Breast epithelium (tissue), 4 donors: ENCODE measurements at regions not wholly inside any gene's neighbourhood (a gene's known extent, or its start where the extent isn't known, plus 50 kb on each side); places are given as distances from the start of the nearest gene placed in this dataset.
"Not testable (repeated sequence)": the region's sequence is repeated elsewhere in the genome, so short reads cannot be mapped to it uniquely, and the experiment has no call there.

Experiments
- DNase-seq, 2 donors: peaks; one replicate each; pipeline ENCODE4 v3.0.0-alpha.2; 2019; ENCODE audit warnings: low spot score in 2 of 2
- H3K27ac ChIP-seq, 2 donors: fragments of 200-600 bp; sonication (generic) in 1 of 2; one replicate each; pipeline ENCODE4 v1.5.1; 2016 to 2019; ENCODE audit warnings: mild to moderate bottlenecking in 1 of 2
- H3K27me3 ChIP-seq, 2 donors: fragments of 200-600 bp; sonication (generic) in 1 of 2; one replicate each; pipeline versions ENCODE4 v1.5.1 to v1.6.0; 2017 to 2019; ENCODE audit warnings: control low read depth in 1 of 2, mild to moderate bottlenecking in 1 of 2
- H3K36me3 ChIP-seq: fragments of 200-600 bp; one replicate; pipeline ENCODE4 v1.5.1; 2019
- H3K4me1 ChIP-seq, 2 donors: fragments of 200-600 bp; sonication (generic); one replicate each; pipeline ENCODE4 v1.5.1; 2016 to 2019; ENCODE audit warnings: control low read depth in 1 of 2
- H3K4me3 ChIP-seq, 3 donors: fragments of 200-600 bp; sonication (generic); 1 replicate in 2 of 3; 2 replicates in 1 of 3; pipeline ENCODE4 v1.5.1; 2016 to 2019; ENCODE audit warnings: mild to moderate bottlenecking in 3 of 3, moderate library complexity in 2 of 3
- H3K9me3 ChIP-seq, 2 donors: fragments of 200-600 bp; sonication (generic) in 1 of 2; one replicate each; pipeline ENCODE4 v1.5.1; 2016 to 2019; ENCODE audit warnings: control low read depth in 1 of 2
- CTCF ChIP-seq, 3 donors: fragments of 450-650 bp; IDR thresholded peaks; one replicate each; pipeline ENCODE4 v1.5.1; 2016 to 2017; ENCODE audit warnings: antibody characterized with exemption in 3 of 3, mild to moderate bottlenecking in 3 of 3, moderate library complexity in 3 of 3
- POLR2A ChIP-seq: fragments of 450-650 bp; IDR thresholded peaks from one replicate; pipeline ENCODE4 v1.6.1; 2016; ENCODE audit warnings: antibody characterized with exemption, mild to moderate bottlenecking, moderate library complexity
- POLR2AphosphoS5 ChIP-seq, 3 donors: sonication (generic); formaldehyde crosslinking; IDR thresholded peaks; one replicate each; pipeline ENCODE4 v1.6.1; 2017; ENCODE audit warnings: antibody characterized with exemption in 3 of 3
- intact Hi-C: fragments of 100-400 bp; cut with DNase I; formaldehyde crosslinking; loops from one replicate; pipeline ENCODE4 v1.15.1; 2023; ENCODE audit warnings: low total_unique reads

DNA sequence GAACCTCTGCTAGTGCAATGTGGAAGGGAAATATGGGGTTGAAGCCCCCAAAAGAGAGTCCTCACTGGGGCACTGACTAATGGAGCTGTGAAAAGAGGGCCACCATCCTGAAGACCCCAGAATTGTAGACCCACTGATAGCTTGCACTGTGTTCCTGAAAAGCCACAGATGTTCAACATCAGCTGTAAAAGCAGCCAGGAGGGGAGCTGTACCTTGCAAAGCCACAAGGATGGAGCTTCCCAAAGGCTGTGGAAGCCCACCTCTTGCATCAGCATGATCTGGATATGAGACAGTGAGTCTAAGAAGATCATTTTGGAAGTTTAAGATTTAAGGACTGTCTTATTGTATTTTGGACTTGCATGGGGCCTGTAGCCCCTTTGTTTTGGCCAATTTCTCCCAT lies 125.8 kb upstream of the TGFBR2 start:
- Histone ChIP-seq H3K4me3 (no peak overlapping the region), H3K27me3 (no peaks in the 10 kb centered on the region), H3K27ac (peak overlapping the region in 1 of 2 donors; percentile 15), H3K36me3 (no peaks in the 10 kb centered on the region), H3K9me3 (no peaks in the 10 kb centered on the region), H3K4me1 (no peaks in the 10 kb centered on the region)
- no peak for DNase-seq
- no peak for TF ChIP-seq POLR2AphosphoS5 (IDR thresholded peaks at IDR 0.05)
- no peak for TF ChIP-seq POLR2A
- intact Hi-C loops, result no loop called here

DNA sequence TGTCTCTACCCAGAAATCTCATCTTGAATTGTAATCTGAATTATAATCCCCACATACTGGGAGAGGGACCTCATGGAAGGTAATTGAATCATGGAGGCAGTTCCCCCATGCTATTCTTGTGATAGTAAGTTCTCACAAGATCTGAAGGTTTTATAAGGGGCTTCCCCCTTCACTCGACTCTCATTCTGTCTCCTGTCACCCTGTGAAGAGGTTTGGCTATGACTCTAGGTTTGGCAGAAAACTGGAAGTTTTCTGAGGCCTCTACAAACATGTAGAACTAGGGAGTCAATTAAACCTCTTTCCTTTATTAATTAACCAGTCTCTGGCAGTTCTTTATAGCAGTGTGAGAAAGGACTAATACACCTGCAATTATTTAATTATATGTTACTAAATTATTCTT lies 125.2 kb upstream of the TGFBR2 start:
- Histone ChIP-seq H3K36me3 (no peaks in the 10 kb centered on the region), H3K4me3 (no peak overlapping the region), H3K4me1 (peaks cover 0 to 4% of the 10 kb centered on the region in 2 donors), H3K9me3 (no peaks in the 10 kb centered on the region), H3K27ac (peak overlapping the region in 1 of 2 donors; percentile 15), H3K27me3 (no peaks in the 10 kb centered on the region)
- no peak for DNase-seq
- intact Hi-C loops, result loop anchor here (1.0 kb wide), 1 partner anchor 14 kb away; no protein-coding TSS in a partner anchor
- TF ChIP-seq POLR2A (no peak), CTCF (IDR thresholded peaks at IDR 0.05) (no peak), POLR2AphosphoS5 (IDR thresholded peaks at IDR 0.05) (no peak)

DNA sequence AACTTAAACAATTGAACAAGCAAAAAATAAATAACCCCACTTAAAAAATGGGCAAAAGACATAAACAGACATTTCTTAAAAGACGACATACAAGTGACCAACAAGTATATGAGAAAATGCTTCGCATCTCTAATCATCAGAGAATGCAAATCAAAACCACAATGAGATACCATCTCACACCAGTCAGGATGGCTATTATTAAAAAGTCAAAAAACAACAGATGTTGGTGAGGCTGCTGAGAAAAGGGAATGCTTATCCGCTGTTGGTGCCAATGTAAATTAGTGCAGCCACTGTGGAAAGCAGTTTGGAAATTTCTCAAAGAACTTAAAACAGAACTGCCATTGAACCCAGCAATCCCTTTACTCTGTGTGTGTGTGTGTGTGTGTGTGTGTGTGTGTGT lies 122.2 kb upstream of the TGFBR2 start:
- intact Hi-C loops, result not testable (repeated sequence)

DNA sequence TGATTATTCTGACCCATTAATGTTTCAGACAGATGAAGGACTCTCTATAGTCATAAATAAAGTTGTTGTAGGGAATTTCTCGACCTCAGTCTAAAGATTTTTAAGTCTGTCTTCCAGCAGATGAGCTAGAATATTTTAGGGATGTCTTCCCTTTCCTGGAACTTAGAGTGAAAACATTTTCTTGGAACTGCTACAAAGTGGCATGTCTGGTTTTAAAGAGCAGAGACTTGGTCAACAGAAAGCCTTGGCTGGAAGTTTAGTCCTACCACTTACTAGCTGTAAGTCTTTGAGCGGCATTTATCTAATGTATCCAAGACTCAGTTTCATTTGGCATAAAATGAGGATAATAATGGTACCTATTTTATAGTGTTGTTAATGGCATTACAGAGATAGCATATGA lies 120.0 kb upstream of the TGFBR2 start:
- TF ChIP-seq POLR2A, result no peak
- H3K27ac ChIP-seq, result peak overlapping the region; percentile 23 to 33
- H3K4me1 ChIP-seq, result peaks cover 0 to 8% of the 10 kb centered on the region in 2 donors
- H3K36me3 ChIP-seq, result no peaks in the 10 kb centered on the region
- DNase-seq, result no peak
- intact Hi-C loops, result no loop called here
- no peaks in the 10 kb centered on the region for H3K9me3 ChIP-seq
- H3K27me3 ChIP-seq, result no peaks in the 10 kb centered on the region
- no peak overlapping the region for H3K4me3 ChIP-seq

More for the DNA sequence above, 122.2 kb upstream of the TGFBR2 start:
- H3K27ac ChIP-seq, H3K4me3 ChIP-seq, H3K27me3 ChIP-seq, H3K36me3 ChIP-seq, H3K9me3 ChIP-seq, DNase-seq, H3K4me1 ChIP-seq: not testable (repeated sequence)

DNA sequence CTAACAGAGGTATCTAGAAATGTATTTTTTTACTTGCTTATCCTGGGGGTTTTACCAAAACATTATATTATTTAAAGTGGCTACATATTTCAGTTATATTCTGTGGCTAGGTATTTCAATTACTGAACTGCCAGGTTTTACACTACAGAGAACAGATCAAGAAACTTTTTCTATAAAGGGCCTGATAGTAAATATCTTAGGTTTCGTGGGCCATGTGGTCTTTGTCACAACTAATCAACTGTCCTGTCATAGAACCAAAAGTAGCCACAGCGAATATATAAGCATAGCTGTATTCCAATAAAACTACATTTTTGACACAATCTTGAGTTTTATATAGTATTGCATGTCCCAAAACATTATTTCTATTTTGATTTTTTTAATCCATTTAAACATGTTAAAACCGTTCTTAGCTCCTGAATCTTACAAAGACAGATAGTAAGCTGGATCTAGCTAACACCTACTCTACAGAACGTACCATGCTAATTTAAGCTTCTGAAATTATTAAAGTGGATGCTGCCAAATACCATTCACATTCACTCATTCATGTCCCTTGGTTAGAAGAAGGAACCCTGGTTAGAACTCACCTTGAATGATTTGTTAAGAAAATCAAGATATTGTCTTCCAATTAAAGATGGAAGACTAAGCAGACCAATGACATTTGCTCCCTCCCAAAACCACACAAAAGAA lies 118.2 kb upstream of the TGFBR2 start:
- TF ChIP-seq CTCF (IDR thresholded peaks at IDR 0.05), result no peak
- TF ChIP-seq POLR2AphosphoS5 (IDR thresholded peaks at IDR 0.05), result no peak
- no peak for TF ChIP-seq POLR2A
- Histone ChIP-seq H3K4me1 (peaks cover 0 to 8% of the 10 kb centered on the region in 2 donors), H3K27me3 (no peaks in the 10 kb centered on the region), H3K9me3 (no peaks in the 10 kb centered on the region), H3K36me3 (no peaks in the 10 kb centered on the region), H3K27ac (no peak overlapping the region), H3K4me3 (no peak overlapping the region)
- no peak for DNase-seq
- intact Hi-C loops, result no loop called here

DNA sequence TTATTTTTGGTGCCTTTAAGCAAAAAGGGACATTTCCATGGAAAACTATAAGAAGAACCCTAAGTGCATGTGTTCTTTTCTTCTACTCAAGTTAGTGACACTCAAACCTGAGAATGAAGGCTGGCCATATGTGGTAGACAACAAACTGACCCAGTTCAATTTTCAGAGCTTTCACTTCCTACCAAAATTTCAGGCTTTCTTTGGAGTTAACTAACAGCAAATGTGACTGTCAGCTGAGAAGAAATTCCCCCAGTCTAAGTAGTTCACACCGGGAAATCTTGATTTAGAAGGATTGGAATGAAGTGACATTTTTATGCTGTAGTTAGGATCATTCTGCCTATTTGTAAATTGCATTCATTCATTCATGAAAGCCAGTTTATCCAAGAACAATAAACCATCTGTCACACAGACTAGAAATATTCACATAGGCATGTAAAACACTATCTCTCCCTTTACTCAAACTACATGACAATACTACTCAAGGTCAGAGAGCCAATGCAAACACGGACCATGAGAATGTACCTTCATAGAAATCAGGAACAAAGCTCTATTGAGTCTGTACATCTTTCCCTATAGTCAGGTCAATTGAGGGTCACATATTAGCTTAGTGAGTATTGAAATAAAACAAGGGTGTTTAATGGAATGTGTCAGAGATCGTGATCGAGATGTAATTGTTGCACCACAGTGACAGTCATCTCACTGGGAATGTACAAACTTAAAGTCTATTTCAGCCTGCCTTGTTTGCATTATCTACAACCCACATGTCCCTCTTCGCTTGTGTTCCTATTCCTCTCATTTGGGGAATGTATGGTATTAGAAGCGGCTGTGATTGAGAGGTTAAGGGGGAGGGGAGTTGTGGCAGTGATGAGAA lies 113.8 kb upstream of the TGFBR2 start:
- Histone ChIP-seq H3K9me3 (no peaks in the 10 kb centered on the region), H3K27ac (peak overlapping the region in 1 of 2 donors; percentile 54), H3K4me3 (no peak overlapping the region), H3K4me1 (no peaks in the 10 kb centered on the region), H3K27me3 (no peaks in the 10 kb centered on the region), H3K36me3 (no peaks in the 10 kb centered on the region)
- intact Hi-C loops, result no loop called here
- no peak for TF ChIP-seq CTCF (IDR thresholded peaks at IDR 0.05)
- no peak for TF ChIP-seq POLR2A
- no peak for TF ChIP-seq POLR2AphosphoS5 (IDR thresholded peaks at IDR 0.05)
- no peak for DNase-seq
